ENCODE measurements at regions not wholly inside any gene's neighbourhood (a gene's known extent, or its start where the extent isn't known, plus 50 kb on each side); places are given as distances from the start of the nearest gene placed in this dataset.

DNA sequence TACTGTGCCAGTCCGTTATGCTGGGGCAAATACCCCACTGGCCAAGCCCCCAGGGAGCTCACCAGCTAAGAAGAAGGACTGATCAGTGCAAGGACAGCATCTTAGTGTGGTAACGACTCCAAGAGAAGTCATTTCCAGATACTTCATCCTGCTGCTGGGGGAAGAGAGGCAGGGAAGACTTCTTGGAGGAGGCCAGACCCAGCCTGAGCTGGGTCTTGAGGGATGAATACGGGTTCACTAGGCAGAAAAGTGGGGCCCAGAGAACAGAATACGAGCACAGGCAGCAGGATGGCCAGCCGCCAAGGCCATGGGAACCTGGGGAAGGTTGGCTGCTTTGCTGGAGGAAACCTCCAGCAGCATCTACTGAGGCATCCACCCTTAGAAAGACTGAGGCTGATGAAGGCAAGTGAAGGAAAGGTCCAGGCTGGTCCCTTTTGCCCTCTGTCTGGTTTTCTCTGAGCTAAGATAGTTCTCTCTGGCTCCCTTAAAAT lies 84.1 kb downstream of the GLI2 start:
- no peak for TF ChIP-seq EZH2 (IDR thresholded peaks at IDR 0.05; ENCODE audit: borderline replicate concordance)
- TF ChIP-seq CTCF (IDR thresholded peaks at IDR 0.05; ENCODE audit: poor library complexity) = no peak
